ENCODE measurements at regions not wholly inside any gene's neighbourhood (a gene's known extent, or its start where the extent isn't known, plus 50 kb on each side); places are given as distances from the start of the nearest gene placed in this dataset.

GRCh38 chr5:77569409-77569808 is 69.1 kb downstream of the OTP start:
- Histone ChIP-seq H3K27ac (ENCODE audit: insufficient read depth, low read length) (no peak overlapping the region), H3K36me3 (ENCODE audit: control insufficient read depth, insufficient read depth, low read length) (no peaks in the 10 kb centered on the region), H3K79me2 (ENCODE audit: control insufficient read depth, insufficient read depth, low read length) (no peaks in the 10 kb centered on the region)

GRCh38 chr5:77568555-77568954 is 70.0 kb downstream of the OTP start:
- Histone ChIP-seq H3K4me2 (ENCODE audit: extremely low read depth, insufficient read depth, low read length) (no peak overlapping the region), H3K9me3 (ENCODE audit: control insufficient read depth, insufficient read depth, low read depth, low read length) (no peaks in the 10 kb centered on the region), H3K27ac (ENCODE audit: insufficient read depth, low read length) (no peak overlapping the region), H3K79me2 (ENCODE audit: control insufficient read depth, insufficient read depth, low read length) (no peaks in the 10 kb centered on the region), H3K4me3 (replicated peaks in 1 of 4; ENCODE audit: control extremely low read depth in 1 of 4, insufficient read depth in 1 of 4, low read depth in 3 of 4, low read length in 4 of 4) (no peak overlapping the region), H3K27me3 (ENCODE audit: control insufficient read depth, insufficient read depth, low read length) (peaks cover 3% of the 10 kb centered on the region), H3K4me1 (ENCODE audit: control insufficient read depth, extremely low read depth, insufficient read depth, low read length) (no peaks in the 10 kb centered on the region), H3K36me3 (ENCODE audit: control insufficient read depth, insufficient read depth, low read length) (no peaks in the 10 kb centered on the region), H2AFZ (ENCODE audit: low read length) (no peak overlapping the region), H3K9ac (ENCODE audit: insufficient read depth, low read length) (no peak overlapping the region), H4K20me1 (ENCODE audit: control insufficient read depth, extremely low read depth, insufficient read depth, low read length) (no peaks in the 10 kb centered on the region)
- no peak for DNase-seq (ENCODE audit: low read depth in 2 of 2)
- TF ChIP-seq EZH2 (IDR thresholded peaks at IDR 0.05; ENCODE audit: low read length, missing control alignments) (no peak), CTCF (conservative IDR thresholded peaks at IDR 0.05 in 1 of 2, IDR thresholded peaks at IDR 0.05 in 1 of 2; ENCODE audit: low read depth in 1 of 2, low read length in 2 of 2) (no peak)

More at GRCh38 chr5:77569409-77569808, 69.1 kb downstream of the OTP start:
- H3K4me3 ChIP-seq (replicated peaks in 1 of 4; ENCODE audit: control extremely low read depth in 1 of 4, insufficient read depth in 1 of 4, low read depth in 3 of 4, low read length in 4 of 4): no peak overlapping the region
- TF ChIP-seq CTCF (conservative IDR thresholded peaks at IDR 0.05 in 1 of 2, IDR thresholded peaks at IDR 0.05 in 1 of 2; ENCODE audit: low read depth in 1 of 2, low read length in 2 of 2) (no peak), EZH2 (IDR thresholded peaks at IDR 0.05; ENCODE audit: low read length, missing control alignments) (no peak)
- DNase-seq (ENCODE audit: low read depth in 2 of 2): peak in 1 of 2 donors; percentile 2
- no peak overlapping the region for H3K9ac ChIP-seq (ENCODE audit: insufficient read depth, low read length)
- no peaks in the 10 kb centered on the region for H3K9me3 ChIP-seq (ENCODE audit: control insufficient read depth, insufficient read depth, low read depth, low read length)
- H3K27me3 ChIP-seq (ENCODE audit: control insufficient read depth, insufficient read depth, low read length): peaks cover 3% of the 10 kb centered on the region
- H3K4me1 ChIP-seq (ENCODE audit: control insufficient read depth, extremely low read depth, insufficient read depth, low read length): no peaks in the 10 kb centered on the region
- no peak overlapping the region for H3K4me2 ChIP-seq (ENCODE audit: extremely low read depth, insufficient read depth, low read length)
- H4K20me1 ChIP-seq (ENCODE audit: control insufficient read depth, extremely low read depth, insufficient read depth, low read length): no peaks in the 10 kb centered on the region
- no peak overlapping the region for H2AFZ ChIP-seq (ENCODE audit: low read length)

GRCh38 chr5:77568082-77568481 is 70.4 kb downstream of the OTP start:
- no peaks in the 10 kb centered on the region for H4K20me1 ChIP-seq (ENCODE audit: control insufficient read depth, extremely low read depth, insufficient read depth, low read length)
- no peaks in the 10 kb centered on the region for H3K9me3 ChIP-seq (ENCODE audit: control insufficient read depth, insufficient read depth, low read depth, low read length)
- no peaks in the 10 kb centered on the region for H3K79me2 ChIP-seq (ENCODE audit: control insufficient read depth, insufficient read depth, low read length)
- TF ChIP-seq CTCF (conservative IDR thresholded peaks at IDR 0.05 in 1 of 2, IDR thresholded peaks at IDR 0.05 in 1 of 2; ENCODE audit: low read depth in 1 of 2, low read length in 2 of 2): no peak
- no peak for TF ChIP-seq EZH2 (IDR thresholded peaks at IDR 0.05; ENCODE audit: low read length, missing control alignments)
- no peaks in the 10 kb centered on the region for H3K4me1 ChIP-seq (ENCODE audit: control insufficient read depth, extremely low read depth, insufficient read depth, low read length)
- H3K27ac ChIP-seq (ENCODE audit: insufficient read depth, low read length): no peak overlapping the region
- no peak overlapping the region for H3K9ac ChIP-seq (ENCODE audit: insufficient read depth, low read length)
- H3K4me2 ChIP-seq (ENCODE audit: extremely low read depth, insufficient read depth, low read length): no peak overlapping the region
- no peak overlapping the region for H2AFZ ChIP-seq (ENCODE audit: low read length)
- no peaks in the 10 kb centered on the region for H3K36me3 ChIP-seq (ENCODE audit: control insufficient read depth, insufficient read depth, low read length)
- no peak overlapping the region for H3K4me3 ChIP-seq (replicated peaks in 1 of 4; ENCODE audit: control extremely low read depth in 1 of 4, insufficient read depth in 1 of 4, low read depth in 3 of 4, low read length in 4 of 4)
- no peak for DNase-seq (ENCODE audit: low read depth in 2 of 2)
- H3K27me3 ChIP-seq (ENCODE audit: control insufficient read depth, insufficient read depth, low read length): peaks cover 3% of the 10 kb centered on the region
